ENCODE measurements at regions not wholly inside any gene's neighbourhood (a gene's known extent, or its start where the extent isn't known, plus 50 kb on each side); places are given as distances from the start of the nearest gene placed in this dataset.

GRCh38 chr7:149714081-149714909 is 59.1 kb downstream of the ZNF467 start:
- no peak for TF ChIP-seq CTCF (IDR thresholded peaks at IDR 0.05; ENCODE audit: insufficient read depth, low read length)
- H3K4me3 ChIP-seq (ENCODE audit: low read depth, low read length) = peak overlapping the region; percentile 78
- DNase-seq (ENCODE audit: low read depth) = peak; percentile 75

- DNase-seq (ENCODE audit: low read depth) = no peak
- H3K4me3 ChIP-seq (ENCODE audit: low read depth, low read length) = no peak overlapping the region
- TF ChIP-seq CTCF (IDR thresholded peaks at IDR 0.05; ENCODE audit: insufficient read depth, low read length) = no peak
These were observed 59.7 kb downstream of the ZNF467 start for GRCh38 chr7:149713731-149714068.

- TF ChIP-seq CTCF (IDR thresholded peaks at IDR 0.05; ENCODE audit: insufficient read depth, low read length) = no peak
- DNase-seq (ENCODE audit: low read depth) = no peak
- H3K4me3 ChIP-seq (ENCODE audit: low read depth, low read length) = no peak overlapping the region
These were observed 60.2 kb downstream of the ZNF467 start for GRCh38 chr7:149713061-149713730.

GRCh38 chr7:149708026-149708425 is 65.4 kb downstream of the ZNF467 start:
- no peak for TF ChIP-seq CTCF (IDR thresholded peaks at IDR 0.05; ENCODE audit: insufficient read depth, low read length)
- no peak for DNase-seq (ENCODE audit: low read depth)
- H3K4me3 ChIP-seq (ENCODE audit: low read depth, low read length) = no peak overlapping the region

- TF ChIP-seq CTCF (IDR thresholded peaks at IDR 0.05; ENCODE audit: insufficient read depth, low read length) = no peak
- no peak overlapping the region for H3K4me3 ChIP-seq (ENCODE audit: low read depth, low read length)
- peak; percentile 39 for DNase-seq (ENCODE audit: low read depth)
These were observed 65.9 kb downstream of the ZNF467 start for GRCh38 chr7:149707448-149707886.

- H3K4me3 ChIP-seq (ENCODE audit: low read depth, low read length) = no peak overlapping the region
- TF ChIP-seq CTCF (IDR thresholded peaks at IDR 0.05; ENCODE audit: insufficient read depth, low read length) = no peak
- no peak for DNase-seq (ENCODE audit: low read depth)
These were observed 67.0 kb downstream of the ZNF467 start for GRCh38 chr7:149706398-149706797.

All from fibroblast of the aortic adventitia (primary cell).